ENCODE measurements at regions not wholly inside any gene's neighbourhood (a gene's known extent, or its start where the extent isn't known, plus 50 kb on each side); places are given as distances from the start of the nearest gene placed in this dataset.

DNA sequence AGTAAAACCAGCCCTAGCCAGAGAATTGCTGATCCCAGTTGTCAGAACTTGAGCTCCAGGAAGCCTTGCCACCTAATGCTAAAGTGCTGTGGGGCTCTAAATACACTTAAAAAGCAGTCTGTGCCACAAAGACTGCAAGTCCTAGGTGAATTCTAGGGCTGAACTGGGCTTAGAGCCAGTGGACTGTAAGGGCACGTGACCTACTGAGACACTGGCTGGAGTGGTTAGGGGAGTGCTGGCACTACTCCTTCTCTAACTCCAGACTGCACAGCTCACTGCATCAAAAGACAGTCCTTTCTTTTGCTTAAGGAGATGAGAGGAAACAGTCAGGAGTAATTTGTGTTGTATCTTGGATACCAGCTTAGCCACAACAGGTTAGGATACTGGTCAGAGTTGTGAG is 1240.2 kb downstream of the FAM133A start:
- TF ChIP-seq, protein P1, sequence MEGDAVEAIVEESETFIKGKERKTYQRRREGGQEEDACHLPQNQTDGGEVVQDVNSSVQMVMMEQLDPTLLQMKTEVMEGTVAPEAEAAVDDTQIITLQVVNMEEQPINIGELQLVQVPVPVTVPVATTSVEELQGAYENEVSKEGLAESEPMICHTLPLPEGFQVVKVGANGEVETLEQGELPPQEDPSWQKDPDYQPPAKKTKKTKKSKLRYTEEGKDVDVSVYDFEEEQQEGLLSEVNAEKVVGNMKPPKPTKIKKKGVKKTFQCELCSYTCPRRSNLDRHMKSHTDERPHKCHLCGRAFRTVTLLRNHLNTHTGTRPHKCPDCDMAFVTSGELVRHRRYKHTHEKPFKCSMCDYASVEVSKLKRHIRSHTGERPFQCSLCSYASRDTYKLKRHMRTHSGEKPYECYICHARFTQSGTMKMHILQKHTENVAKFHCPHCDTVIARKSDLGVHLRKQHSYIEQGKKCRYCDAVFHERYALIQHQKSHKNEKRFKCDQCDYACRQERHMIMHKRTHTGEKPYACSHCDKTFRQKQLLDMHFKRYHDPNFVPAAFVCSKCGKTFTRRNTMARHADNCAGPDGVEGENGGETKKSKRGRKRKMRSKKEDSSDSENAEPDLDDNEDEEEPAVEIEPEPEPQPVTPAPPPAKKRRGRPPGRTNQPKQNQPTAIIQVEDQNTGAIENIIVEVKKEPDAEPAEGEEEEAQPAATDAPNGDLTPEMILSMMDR (IDR thresholded peaks at IDR 0.05 in 8 of 11, conservative IDR thresholded peaks at IDR 0.05 in 3 of 11) = no peak
- TF ChIP-seq POLR2A (IDR thresholded peaks at IDR 0.05) = no peak
- TF ChIP-seq POLR2AphosphoS5 (IDR thresholded peaks at IDR 0.05) = no peak

All from spleen (tissue), 7 donors.